Mesendoderm (in vitro differentiated cells): ENCODE measurements at regions not wholly inside any gene's neighbourhood (a gene's known extent, or its start where the extent isn't known, plus 50 kb on each side); places are given as distances from the start of the nearest gene placed in this dataset.
A peak's percentile ranks its signal among the peaks of the same experiment; 100 is the strongest.
"Not testable (repeated sequence)": the region's sequence is repeated elsewhere in the genome, so short reads cannot be mapped to it uniquely, and the experiment has no call there.

ENCODE experiments used
- DNase-seq: peaks from one replicate; pipeline ENCODE4 v3.0.0; 2013
- H2AK5ac ChIP-seq: 2 replicates; pipeline ENCODE4 v1.6.1; 2013; ENCODE audit warnings: low read length, inconsistent platforms
- H2BK120ac ChIP-seq: 2 replicates; pipeline ENCODE4 v1.6.1; 2013; ENCODE audit warnings: low read depth, mild to moderate bottlenecking, low read length, moderate library complexity, mixed read lengths
- H2BK15ac ChIP-seq: replicated peaks from 2 replicates; pipeline ENCODE4 v1.6.1; 2013; ENCODE audit warnings: low read depth, mild to moderate bottlenecking, moderate library complexity
- H2BK5ac ChIP-seq: 2 replicates; pipeline ENCODE4 v1.6.1; 2013; ENCODE audit warnings: low read length, inconsistent platforms
- H3K18ac ChIP-seq: 2 replicates; pipeline ENCODE4 v1.6.1; 2013; ENCODE audit warnings: mild to moderate bottlenecking, low read length, mixed read lengths
- H3K23ac ChIP-seq: one replicate; pipeline ENCODE4 v1.6.1; 2013; ENCODE audit warnings: low read length
- H3K27ac ChIP-seq: 2 replicates; pipeline ENCODE4 v1.5.1; 2013; ENCODE audit warnings: low read depth, mild to moderate bottlenecking, inconsistent platforms, low read length, moderate library complexity
- H3K27me3 ChIP-seq: 2 replicates; pipeline ENCODE4 v1.6.1; 2013; ENCODE audit warnings: low read length, control low read depth, mild to moderate bottlenecking, inconsistent platforms; ENCODE audit not compliant: insufficient read depth, poor library complexity
- H3K36me3 ChIP-seq: 2 replicates; pipeline ENCODE4 v1.6.1; 2013; ENCODE audit warnings: low read length, inconsistent platforms; ENCODE audit not compliant: control insufficient read depth, insufficient read depth
- H3K4ac ChIP-seq: one replicate; pipeline ENCODE4 v1.6.1; 2013; ENCODE audit warnings: low read depth, mild to moderate bottlenecking, low read length, moderate library complexity
- H3K4me1 ChIP-seq: 2 replicates; pipeline ENCODE4 v1.6.1; 2013; ENCODE audit warnings: low read depth, low read length, inconsistent platforms; ENCODE audit not compliant: control insufficient read depth
- H3K4me2 ChIP-seq: 2 replicates; pipeline ENCODE4 v1.6.1; 2013; ENCODE audit warnings: low read length
- H3K4me3 ChIP-seq: 2 replicates; pipeline ENCODE4 v1.5.1; 2013; ENCODE audit warnings: mild to moderate bottlenecking, low read length
- H3K56ac ChIP-seq: one replicate; pipeline ENCODE4 v1.6.1; 2013; ENCODE audit warnings: low read length
- H3K79me1 ChIP-seq: 2 replicates; pipeline ENCODE4 v1.6.1; 2013; ENCODE audit warnings: low read length, inconsistent platforms
- H3K79me2 ChIP-seq: 2 replicates; pipeline ENCODE4 v1.6.1; 2013; ENCODE audit warnings: mild to moderate bottlenecking, low read length; ENCODE audit not compliant: control insufficient read depth, insufficient read depth
- H3K9ac ChIP-seq: 2 replicates; pipeline ENCODE4 v1.6.1; 2013; ENCODE audit warnings: low read length, inconsistent platforms
- H4K5ac ChIP-seq: one replicate; pipeline ENCODE4 v1.6.1; 2013; ENCODE audit warnings: low read length
- H4K8ac ChIP-seq: one replicate; pipeline ENCODE4 v1.6.1; 2013; ENCODE audit warnings: low read depth, mild to moderate bottlenecking, control low read depth, low read length, moderate library complexity
- WGBS: extraction: QIAGEN DNeasy Blood & Tissue Kit; methylation state at CpG from one replicate; pipeline ENCODE4 v1.1.7; 2013; ENCODE audit warnings: low lambda C conversion rate, missing lambda C conversion rate; ENCODE audit not compliant: insufficient coverage; ENCODE audit errors: extremely low coverage; 5-methylcytosine and 5-hydroxymethylcytosine counted together

GRCh38 chr12:54799966-54800365 lies 54.4 kb upstream of the MUCL1 start:
- not testable (repeated sequence) for H3K4me1 ChIP-seq, H3K27ac ChIP-seq, H3K18ac ChIP-seq, H3K9ac ChIP-seq, H3K23ac ChIP-seq, H3K4ac ChIP-seq, H2BK15ac ChIP-seq, H4K5ac ChIP-seq, H3K4me3 ChIP-seq, H3K4me2 ChIP-seq, H3K56ac ChIP-seq, H2BK120ac ChIP-seq, H4K8ac ChIP-seq, DNase-seq, H3K27me3 ChIP-seq, H3K79me2 ChIP-seq, H2AK5ac ChIP-seq, H2BK5ac ChIP-seq, H3K36me3 ChIP-seq, H3K79me1 ChIP-seq
- no CpG with 5 or more reads among the region's 3 CpGs for WGBS

GRCh38 chr12:54798651-54799050 lies 55.7 kb upstream of the MUCL1 start:
- no peak overlapping the region for H3K23ac ChIP-seq
- H3K4me2 ChIP-seq, result no peak overlapping the region
- no peaks in the 10 kb centered on the region for H3K27me3 ChIP-seq
- H3K18ac ChIP-seq, result no peak overlapping the region
- H3K9ac ChIP-seq, result no peak overlapping the region
- H2BK5ac ChIP-seq, result no peak overlapping the region
- H3K36me3 ChIP-seq, result no peaks in the 10 kb centered on the region
- no peak for DNase-seq
- no peak overlapping the region for H4K5ac ChIP-seq
- H3K56ac ChIP-seq, result no peak overlapping the region
- no peak overlapping the region for H4K8ac ChIP-seq
- H3K4me3 ChIP-seq, result no peak overlapping the region
- H3K27ac ChIP-seq, result no peak overlapping the region
- H3K79me1 ChIP-seq, result no peaks in the 10 kb centered on the region
- H3K4ac ChIP-seq, result no peak overlapping the region
- no peaks in the 10 kb centered on the region for H3K79me2 ChIP-seq
- no peak overlapping the region for H2AK5ac ChIP-seq
- H2BK15ac ChIP-seq, result no peak overlapping the region
- no peaks in the 10 kb centered on the region for H3K4me1 ChIP-seq
- no peak overlapping the region for H2BK120ac ChIP-seq
- WGBS, result no CpG with 5 or more reads among the region's 1 CpG

GRCh38 chr12:54796991-54797390 lies 57.3 kb upstream of the MUCL1 start:
- no peak overlapping the region for H2AK5ac ChIP-seq
- no peak overlapping the region for H2BK15ac ChIP-seq
- no peaks in the 10 kb centered on the region for H3K27me3 ChIP-seq
- WGBS, result no CpG with 5 or more reads among the region's 2 CpGs
- H3K27ac ChIP-seq, result no peak overlapping the region
- H3K4me3 ChIP-seq, result no peak overlapping the region
- no peak overlapping the region for H4K5ac ChIP-seq
- no peak overlapping the region for H3K4me2 ChIP-seq
- H3K56ac ChIP-seq, result no peak overlapping the region
- no peak overlapping the region for H3K18ac ChIP-seq
- H3K4me1 ChIP-seq, result no peaks in the 10 kb centered on the region
- no peak overlapping the region for H2BK120ac ChIP-seq
- no peaks in the 10 kb centered on the region for H3K36me3 ChIP-seq
- no peaks in the 10 kb centered on the region for H3K79me1 ChIP-seq
- no peak overlapping the region for H3K23ac ChIP-seq
- DNase-seq, result no peak
- H3K9ac ChIP-seq, result no peak overlapping the region
- H3K4ac ChIP-seq, result no peak overlapping the region
- H3K79me2 ChIP-seq, result no peaks in the 10 kb centered on the region
- H2BK5ac ChIP-seq, result no peak overlapping the region
- H4K8ac ChIP-seq, result no peak overlapping the region

- no peak overlapping the region for H3K23ac ChIP-seq
- no peaks in the 10 kb centered on the region for H3K79me1 ChIP-seq
- no peak overlapping the region for H3K4me3 ChIP-seq
- H4K5ac ChIP-seq, result no peak overlapping the region
- no CpG with 5 or more reads among the region's 6 CpGs for WGBS
- H2AK5ac ChIP-seq, result no peak overlapping the region
- H3K4me1 ChIP-seq, result no peaks in the 10 kb centered on the region
- no peak overlapping the region for H2BK5ac ChIP-seq
- H3K4ac ChIP-seq, result no peak overlapping the region
- H3K9ac ChIP-seq, result no peak overlapping the region
- no peaks in the 10 kb centered on the region for H3K27me3 ChIP-seq
- H3K36me3 ChIP-seq, result no peaks in the 10 kb centered on the region
- H2BK120ac ChIP-seq, result no peak overlapping the region
- no peak overlapping the region for H3K18ac ChIP-seq
- H3K27ac ChIP-seq, result no peak overlapping the region
- H3K79me2 ChIP-seq, result no peaks in the 10 kb centered on the region
- no peak overlapping the region for H2BK15ac ChIP-seq
- no peak overlapping the region for H4K8ac ChIP-seq
- no peak for DNase-seq
- H3K56ac ChIP-seq, result no peak overlapping the region
- H3K4me2 ChIP-seq, result no peak overlapping the region
Observed at GRCh38 chr12:54795644-54796043, 58.7 kb upstream of the MUCL1 start.

GRCh38 chr12:54786081-54786480 lies 68.2 kb upstream of the MUCL1 start:
- Histone ChIP-seq H3K9ac (no peak overlapping the region), H3K23ac (no peak overlapping the region), H3K4me1 (no peaks in the 10 kb centered on the region), H3K56ac (peak overlapping the region; percentile 39), H3K4ac (no peak overlapping the region), H2AK5ac (no peak overlapping the region), H3K79me1 (no peaks in the 10 kb centered on the region), H3K79me2 (no peaks in the 10 kb centered on the region), H3K36me3 (no peaks in the 10 kb centered on the region), H3K27me3 (no peaks in the 10 kb centered on the region), H3K4me2 (no peak overlapping the region), H3K18ac (no peak overlapping the region), H4K8ac (no peak overlapping the region), H3K4me3 (no peak overlapping the region), H3K27ac (no peak overlapping the region), H2BK15ac (no peak overlapping the region), H4K5ac (no peak overlapping the region), H2BK5ac (no peak overlapping the region), H2BK120ac (no peak overlapping the region)
- no CpG with 5 or more reads among the region's 5 CpGs for whole genome bisulfite sequencing
- DNase-seq, result peak; percentile 85

GRCh38 chr12:54784115-54784514 lies 70.2 kb upstream of the MUCL1 start:
- no peak overlapping the region for H2AK5ac ChIP-seq
- H3K56ac ChIP-seq, result no peak overlapping the region
- H3K27ac ChIP-seq, result no peak overlapping the region
- H3K9ac ChIP-seq, result no peak overlapping the region
- no peaks in the 10 kb centered on the region for H3K79me1 ChIP-seq
- H3K18ac ChIP-seq, result no peak overlapping the region
- no peak overlapping the region for H3K4ac ChIP-seq
- no peak overlapping the region for H2BK15ac ChIP-seq
- no peaks in the 10 kb centered on the region for H3K27me3 ChIP-seq
- H2BK120ac ChIP-seq, result no peak overlapping the region
- no peak overlapping the region for H4K5ac ChIP-seq
- H3K4me3 ChIP-seq, result no peak overlapping the region
- H3K79me2 ChIP-seq, result no peaks in the 10 kb centered on the region
- no peak overlapping the region for H4K8ac ChIP-seq
- H3K4me1 ChIP-seq, result no peaks in the 10 kb centered on the region
- no peak overlapping the region for H3K4me2 ChIP-seq
- H3K23ac ChIP-seq, result no peak overlapping the region
- no peak for DNase-seq
- no peaks in the 10 kb centered on the region for H3K36me3 ChIP-seq
- H2BK5ac ChIP-seq, result no peak overlapping the region
